Gastroesophageal sphincter (tissue), 4 donors: ENCODE measurements at regions not wholly inside any gene's neighbourhood (a gene's known extent, or its start where the extent isn't known, plus 50 kb on each side); places are given as distances from the start of the nearest gene placed in this dataset.

ENCODE experiments used
- ATAC-seq: fragments of 150-250 bp; one replicate; pipeline ENCODE4 v1.9.1; 2016; ENCODE audit warnings: mild to moderate bottlenecking, moderate library complexity
- H3K27ac ChIP-seq, 4 donors: fragments of 200-600 bp; sonication (generic) in 3 of 4; 1 replicate in 3 of 4; 2 replicates in 1 of 4; pipeline ENCODE4 v1.5.1; 2016 to 2019
- H3K27me3 ChIP-seq: fragments of 200-600 bp; sonication (generic); one replicate; pipeline ENCODE4 v1.5.1; 2019
- H3K36me3 ChIP-seq, 2 donors: fragments of 200-600 bp; sonication (generic); one replicate each; pipeline ENCODE4 v1.5.1; 2019; ENCODE audit warnings: control low read depth in 1 of 2
- H3K4me1 ChIP-seq, 3 donors: fragments of 200-600 bp; sonication (generic); 1 replicate in 2 of 3; 2 replicates in 1 of 3; pipeline ENCODE4 v1.5.1; 2016 to 2019; ENCODE audit warnings: control low read depth in 2 of 3
- H3K4me3 ChIP-seq, 2 donors: fragments of 200-600 bp; sonication (generic); one replicate each; pipeline ENCODE4 v1.5.1; 2019; ENCODE audit warnings: mild to moderate bottlenecking in 1 of 2, moderate library complexity in 1 of 2
- H3K9me3 ChIP-seq, 3 donors: fragments of 200-600 bp; sonication (generic); one replicate each; pipeline ENCODE4 v1.5.1; 2017 to 2019; ENCODE audit warnings: control low read depth in 2 of 3
- EP300 ChIP-seq: sonication (generic); formaldehyde crosslinking; IDR thresholded peaks from one replicate; pipeline ENCODE4 v1.6.1; 2017; ENCODE audit warnings: antibody characterized with exemption, mild to moderate bottlenecking
- POLR2A ChIP-seq, 2 donors: fragments of 450-650 bp; IDR thresholded peaks; one replicate each; pipeline ENCODE4 v1.6.1; 2017; ENCODE audit warnings: antibody characterized with exemption in 2 of 2, mild to moderate bottlenecking in 2 of 2, moderate library complexity in 1 of 2
- POLR2AphosphoS5 ChIP-seq: sonication (generic); formaldehyde crosslinking; IDR thresholded peaks from one replicate; pipeline ENCODE4 v1.6.1; 2017; ENCODE audit warnings: antibody characterized with exemption
- WGBS, 2 donors: methylation state at CpG; one replicate each; pipeline ENCODE4 v1.1.5; 2018; ENCODE audit warnings: low coverage in 1 of 2; 5-methylcytosine and 5-hydroxymethylcytosine counted together
- TF ChIP-seq, protein P1 (sequence below), 4 experiments: fragments of 200-600 bp in 2 of 4; fragments of 450-650 bp in 2 of 4; sonication (generic) in 1 of 4; IDR thresholded peaks; one replicate each; pipeline ENCODE4 v1.5.1; 2017 to 2019; ENCODE audit warnings: antibody characterized with exemption in 4 of 4, mild to moderate bottlenecking in 2 of 4, moderate library complexity in 2 of 4

DNA sequence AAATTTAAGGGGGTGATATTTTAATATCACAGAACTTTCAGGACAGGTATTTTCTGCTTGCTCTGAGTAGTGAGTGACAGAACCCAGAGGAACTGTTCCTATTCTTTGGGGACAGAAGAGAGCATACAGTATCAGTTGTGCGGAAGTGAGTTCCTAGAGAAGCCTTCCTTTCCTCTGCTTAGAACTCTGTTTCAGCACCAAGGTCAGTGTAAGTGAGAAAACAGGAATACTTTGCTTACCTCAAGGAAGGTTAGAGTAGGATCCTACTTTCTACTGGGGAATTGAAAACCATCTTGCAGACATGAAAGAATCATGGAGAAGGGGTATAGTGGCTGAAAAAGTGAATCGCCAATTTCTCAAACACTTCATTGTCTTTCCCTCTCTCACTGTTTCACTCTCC, 542.4 kb downstream of the SQOR start:
- Histone ChIP-seq H3K36me3 (no peaks in the 10 kb centered on the region), H3K4me1 (no peaks in the 10 kb centered on the region), H3K27me3 (no peaks in the 10 kb centered on the region), H3K9me3 (peaks cover 0 to 17% (median 0%) of the 10 kb centered on the region in 3 donors), H3K27ac (no peak overlapping the region), H3K4me3 (no peak overlapping the region)
- 64 to 94% methylated on average over 1 to 2 of the region's 2 CpGs for WGBS, 2 donors
- TF ChIP-seq POLR2A (IDR thresholded peaks at IDR 0.05) = no peak
- TF ChIP-seq EP300 = no peak
- TF ChIP-seq, protein P1, sequence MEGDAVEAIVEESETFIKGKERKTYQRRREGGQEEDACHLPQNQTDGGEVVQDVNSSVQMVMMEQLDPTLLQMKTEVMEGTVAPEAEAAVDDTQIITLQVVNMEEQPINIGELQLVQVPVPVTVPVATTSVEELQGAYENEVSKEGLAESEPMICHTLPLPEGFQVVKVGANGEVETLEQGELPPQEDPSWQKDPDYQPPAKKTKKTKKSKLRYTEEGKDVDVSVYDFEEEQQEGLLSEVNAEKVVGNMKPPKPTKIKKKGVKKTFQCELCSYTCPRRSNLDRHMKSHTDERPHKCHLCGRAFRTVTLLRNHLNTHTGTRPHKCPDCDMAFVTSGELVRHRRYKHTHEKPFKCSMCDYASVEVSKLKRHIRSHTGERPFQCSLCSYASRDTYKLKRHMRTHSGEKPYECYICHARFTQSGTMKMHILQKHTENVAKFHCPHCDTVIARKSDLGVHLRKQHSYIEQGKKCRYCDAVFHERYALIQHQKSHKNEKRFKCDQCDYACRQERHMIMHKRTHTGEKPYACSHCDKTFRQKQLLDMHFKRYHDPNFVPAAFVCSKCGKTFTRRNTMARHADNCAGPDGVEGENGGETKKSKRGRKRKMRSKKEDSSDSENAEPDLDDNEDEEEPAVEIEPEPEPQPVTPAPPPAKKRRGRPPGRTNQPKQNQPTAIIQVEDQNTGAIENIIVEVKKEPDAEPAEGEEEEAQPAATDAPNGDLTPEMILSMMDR (IDR thresholded peaks at IDR 0.05) = no peak
- no peak for TF ChIP-seq POLR2AphosphoS5
- no peak for ATAC-seq

DNA sequence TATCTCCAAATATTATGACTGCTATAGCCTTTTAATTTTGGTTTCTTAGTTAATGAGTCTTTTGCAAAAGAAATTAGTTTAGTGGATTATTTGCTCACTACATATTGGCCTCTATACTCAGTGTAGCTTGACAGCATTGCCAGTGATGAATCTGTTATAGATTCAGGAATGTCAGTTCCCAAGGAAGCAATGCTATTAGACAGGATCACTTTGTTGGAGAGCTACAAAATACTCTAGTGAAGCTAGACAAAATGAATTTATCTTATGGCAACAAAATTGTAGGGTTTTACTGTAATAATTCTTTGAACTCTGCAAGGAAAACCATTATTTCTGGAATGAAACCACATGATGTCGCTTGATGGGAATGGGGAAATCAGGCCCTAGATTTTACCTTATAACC, 543.3 kb downstream of the SQOR start:
- no peaks in the 10 kb centered on the region for H3K4me1 ChIP-seq
- peaks cover 0 to 18% (median 0%) of the 10 kb centered on the region in 3 donors for H3K9me3 ChIP-seq
- TF ChIP-seq POLR2AphosphoS5 (no peak), EP300 (no peak), POLR2A (IDR thresholded peaks at IDR 0.05) (no peak)
- TF ChIP-seq, protein P1 (IDR thresholded peaks at IDR 0.05) = no peak
- no peaks in the 10 kb centered on the region for H3K27me3 ChIP-seq
- no peak overlapping the region for H3K27ac ChIP-seq
- 86 to 100% methylated on average over 1 of the region's 1 CpG for WGBS, 2 donors
- no peaks in the 10 kb centered on the region for H3K36me3 ChIP-seq
- H3K4me3 ChIP-seq = no peak overlapping the region
- ATAC-seq = no peak

DNA sequence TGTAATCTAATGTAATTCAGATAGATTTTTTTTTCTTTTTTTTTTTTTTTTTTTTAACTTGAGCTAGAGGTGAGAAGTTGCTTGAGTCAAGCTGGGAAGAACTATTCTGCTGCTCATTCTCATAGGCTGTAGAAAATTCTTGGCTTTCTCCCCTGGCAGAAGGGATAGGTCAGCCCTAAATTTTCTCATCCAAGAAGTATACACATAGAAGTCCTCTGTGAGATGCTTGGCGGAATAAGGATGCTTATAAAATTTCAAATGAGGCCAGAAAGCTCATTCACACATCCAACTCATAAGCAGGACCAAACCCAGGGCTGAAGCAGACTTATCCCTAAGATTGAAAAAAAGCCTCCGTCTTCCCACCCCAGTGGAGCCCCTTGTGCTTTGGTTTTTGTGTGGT, 572.5 kb downstream of the SQOR start:
- Histone ChIP-seq H3K27ac (no peak overlapping the region), H3K4me3 (no peak overlapping the region), H3K27me3 (no peaks in the 10 kb centered on the region), H3K36me3 (no peaks in the 10 kb centered on the region), H3K4me1 (no peaks in the 10 kb centered on the region), H3K9me3 (no peaks in the 10 kb centered on the region)
- no peak for ATAC-seq
- TF ChIP-seq POLR2AphosphoS5 (no peak), POLR2A (IDR thresholded peaks at IDR 0.05) (no peak), EP300 (no peak)
- TF ChIP-seq, protein P1 (IDR thresholded peaks at IDR 0.05) = no peak
- WGBS, 2 donors = 71% methylated on average over 2 of the region's 2 CpGs; no CpG with 5 or more reads in 1 of the 2 donors

DNA sequence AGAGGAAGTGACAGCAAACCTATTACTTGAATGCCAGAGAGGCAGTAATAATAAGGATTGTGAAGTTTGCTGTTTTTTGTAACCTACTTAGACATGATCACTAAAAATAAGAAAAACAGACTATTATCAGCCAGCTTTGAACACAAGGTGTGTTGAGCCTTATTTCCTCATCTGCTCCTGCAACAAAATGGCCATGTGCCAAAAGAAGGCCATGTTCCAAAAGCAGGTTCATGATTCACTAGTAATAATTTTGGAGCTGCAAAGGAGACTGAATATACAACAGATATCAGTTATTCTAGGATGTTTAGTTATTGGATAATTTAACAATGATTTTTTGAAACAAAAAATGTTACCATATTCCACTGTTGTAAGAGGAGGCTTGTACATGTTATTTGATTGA, 578.7 kb downstream of the SQOR start:
- Histone ChIP-seq H3K36me3 (no peaks in the 10 kb centered on the region), H3K4me3 (no peak overlapping the region), H3K27me3 (no peaks in the 10 kb centered on the region), H3K27ac (no peak overlapping the region), H3K4me1 (no peaks in the 10 kb centered on the region), H3K9me3 (no peaks in the 10 kb centered on the region)
- TF ChIP-seq, protein P1 (IDR thresholded peaks at IDR 0.05) = no peak
- TF ChIP-seq POLR2A (IDR thresholded peaks at IDR 0.05) (no peak), EP300 (no peak), POLR2AphosphoS5 (no peak)
- no peak for ATAC-seq

DNA sequence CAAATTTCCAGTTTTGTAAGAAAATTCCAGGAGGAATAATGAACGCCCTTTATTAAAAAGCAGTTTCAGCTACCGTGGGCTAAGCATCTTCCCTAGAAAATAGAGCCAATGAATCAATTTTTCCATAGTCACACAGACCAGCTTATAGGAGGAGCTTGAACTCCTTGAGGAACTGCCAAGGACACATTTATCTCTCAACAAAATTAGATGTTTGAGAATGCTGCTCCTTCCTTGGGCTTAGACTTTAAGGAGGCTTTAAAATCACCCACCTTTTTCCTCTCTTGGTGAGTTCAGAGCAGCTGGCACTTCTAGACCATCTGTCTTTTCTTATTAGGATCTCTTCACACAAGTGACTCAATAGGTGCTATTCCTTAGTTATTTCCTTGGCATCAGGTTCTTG, 588.0 kb downstream of the SQOR start:
- no peaks in the 10 kb centered on the region for H3K36me3 ChIP-seq
- 40 to 44% methylated on average over 2 of the region's 2 CpGs for WGBS, 2 donors
- H3K4me3 ChIP-seq = no peak overlapping the region
- H3K27ac ChIP-seq = no peak overlapping the region
- TF ChIP-seq, protein P1 (IDR thresholded peaks at IDR 0.05) = no peak
- TF ChIP-seq POLR2AphosphoS5 (no peak), POLR2A (IDR thresholded peaks at IDR 0.05) (no peak), EP300 (no peak)
- H3K9me3 ChIP-seq = no peaks in the 10 kb centered on the region
- ATAC-seq = no peak
- no peaks in the 10 kb centered on the region for H3K4me1 ChIP-seq
- H3K27me3 ChIP-seq = no peaks in the 10 kb centered on the region
